DMS 273 (cell line): ENCODE measurements at regions not wholly inside any gene's neighbourhood (a gene's known extent, or its start where the extent isn't known, plus 50 kb on each side); places are given as distances from the start of the nearest gene placed in this dataset.
"Not testable (repeated sequence)": the region's sequence is repeated elsewhere in the genome, so short reads cannot be mapped to it uniquely, and the experiment has no call there.

Experiments
- DNase-seq: peaks from one replicate; lab custom pipeline; 2025; ENCODE audit not compliant: unreplicated experiment; lab: John Stamatoyannopoulos, UW

- peak; percentile 78 for DNase-seq
Measured at GRCh38 chr3:124303305-124303910, 311.5 kb upstream of the ROPN1 start.

GRCh38 chr3:124306665-124307064 lies 314.7 kb upstream of the ROPN1 start:
- DNase-seq: no peak

- no peak for DNase-seq
Measured at GRCh38 chr3:124313621-124314020, 321.7 kb upstream of the ROPN1 start.

- DNase-seq: no peak
Measured at GRCh38 chr3:124315215-124316033, 323.5 kb upstream of the ROPN1 start.

- DNase-seq: no peak
Measured at GRCh38 chr3:124316034-124316287, 324.0 kb upstream of the ROPN1 start.

- DNase-seq: peak; percentile 89
Measured at GRCh38 chr3:124318014-124318413, 326.1 kb upstream of the ROPN1 start.

GRCh38 chr3:124318656-124319055 lies 326.7 kb upstream of the ROPN1 start:
- no peak for DNase-seq

- DNase-seq: no peak
Measured at GRCh38 chr3:124320976-124321375, 329.1 kb upstream of the ROPN1 start.

- DNase-seq: peak; percentile 59
Measured at GRCh38 chr3:124322309-124322880, 330.5 kb upstream of the ROPN1 start.

GRCh38 chr3:124322966-124323365 lies 331.0 kb upstream of the ROPN1 start:
- DNase-seq: no peak

- no peak for DNase-seq
Measured at GRCh38 chr3:124325248-124325647, 333.3 kb upstream of the ROPN1 start.

- no peak for DNase-seq
Measured at GRCh38 chr3:124329723-124330122, 337.8 kb upstream of the ROPN1 start.

- DNase-seq: peak; percentile 33
Measured at GRCh38 chr3:124333931-124334640, 342.2 kb upstream of the ROPN1 start.

GRCh38 chr3:124336067-124336656 lies 344.2 kb upstream of the ROPN1 start:
- no peak for DNase-seq

- DNase-seq: no peak
Measured at GRCh38 chr3:124345845-124346244, 353.9 kb upstream of the ROPN1 start.

GRCh38 chr3:124346487-124346886 lies 354.6 kb upstream of the ROPN1 start:
- DNase-seq: no peak

- no peak for DNase-seq
Measured at GRCh38 chr3:124347418-124347817, 355.5 kb upstream of the ROPN1 start.

GRCh38 chr3:124348555-124348954 lies 356.6 kb upstream of the ROPN1 start:
- not testable (repeated sequence) for DNase-seq

GRCh38 chr3:124351430-124352148 lies 359.7 kb upstream of the ROPN1 start:
- DNase-seq: peak; percentile 84

GRCh38 chr3:124352149-124352539 lies 360.2 kb upstream of the ROPN1 start:
- peak; percentile 34 for DNase-seq

- no peak for DNase-seq
Measured at GRCh38 chr3:124353691-124354090, 361.8 kb upstream of the ROPN1 start.
